Ishikawa (cell line): ENCODE measurements at regions not wholly inside any gene's neighbourhood (a gene's known extent, or its start where the extent isn't known, plus 50 kb on each side); places are given as distances from the start of the nearest gene placed in this dataset.

Source experiments
- EGR1 ChIP-seq: IDR thresholded peaks from 2 replicates; pipeline ENCODE4 v1.6.1; 2012
- EP300 ChIP-seq: IDR thresholded peaks from 2 replicates; pipeline ENCODE4 v1.6.1; 2012; ENCODE audit warnings: borderline replicate concordance
- NFIC ChIP-seq: IDR thresholded peaks from 2 replicates; pipeline ENCODE4 v1.6.1; 2012
- RAD21 ChIP-seq: IDR thresholded peaks from 2 replicates; pipeline ENCODE4 v1.6.1; 2012; ENCODE audit warnings: low read depth
- REST ChIP-seq: IDR thresholded peaks from 2 replicates; pipeline ENCODE4 v1.6.1; 2012; ENCODE audit warnings: low read depth, mild to moderate bottlenecking
- TAF1 ChIP-seq: IDR thresholded peaks from 2 replicates; pipeline ENCODE4 v1.6.1; 2012; ENCODE audit warnings: low read depth, mild to moderate bottlenecking
- TEAD4 ChIP-seq: IDR thresholded peaks from 2 replicates; pipeline ENCODE4 v1.6.1; 2012
- YY1 ChIP-seq: IDR thresholded peaks from 2 replicates; pipeline ENCODE4 v1.6.1; 2012; ENCODE audit warnings: low read depth
- TF ChIP-seq, protein P1 (sequence below): IDR thresholded peaks from 2 replicates; pipeline ENCODE4 v1.6.1; 2012

DNA sequence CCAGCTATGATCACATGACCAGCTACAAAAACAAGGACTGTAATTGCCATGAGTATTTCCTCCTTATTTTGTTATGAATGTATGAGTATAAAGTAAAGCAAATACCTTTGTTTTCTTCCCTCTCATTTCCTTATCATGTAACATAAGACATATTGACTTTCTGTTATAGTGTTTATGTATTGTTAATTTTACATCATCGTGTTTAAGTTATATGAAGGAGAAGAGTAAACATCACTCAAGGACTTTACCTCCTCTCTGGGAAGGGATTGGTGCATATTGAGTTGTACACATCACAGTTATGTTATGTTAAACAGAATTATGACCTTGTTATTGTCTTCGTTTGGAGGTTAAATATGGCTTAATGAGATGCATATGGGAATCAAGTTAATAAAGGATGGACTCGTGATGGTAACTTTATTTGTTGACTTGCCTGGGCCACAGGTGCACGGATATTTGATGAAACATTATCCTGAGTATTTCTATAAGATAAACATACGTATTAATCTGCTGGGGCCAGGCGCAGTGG is 57.3 kb upstream of the CNKSR3 start:
- no peak for TF ChIP-seq YY1
- no peak for TF ChIP-seq EP300
- no peak for TF ChIP-seq TEAD4
- TF ChIP-seq, protein P1, sequence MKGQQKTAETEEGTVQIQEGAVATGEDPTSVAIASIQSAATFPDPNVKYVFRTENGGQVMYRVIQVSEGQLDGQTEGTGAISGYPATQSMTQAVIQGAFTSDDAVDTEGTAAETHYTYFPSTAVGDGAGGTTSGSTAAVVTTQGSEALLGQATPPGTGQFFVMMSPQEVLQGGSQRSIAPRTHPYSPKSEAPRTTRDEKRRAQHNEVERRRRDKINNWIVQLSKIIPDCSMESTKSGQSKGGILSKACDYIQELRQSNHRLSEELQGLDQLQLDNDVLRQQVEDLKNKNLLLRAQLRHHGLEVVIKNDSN: no peak
- TF ChIP-seq RAD21: no peak
- TF ChIP-seq REST: no peak
- no peak for TF ChIP-seq EGR1
- no peak for TF ChIP-seq NFIC
- no peak for TF ChIP-seq TAF1
